Amniotic epithelial cell (primary cell): ENCODE measurements at regions not wholly inside any gene's neighbourhood (a gene's known extent, or its start where the extent isn't known, plus 50 kb on each side); places are given as distances from the start of the nearest gene placed in this dataset.
"Not testable (repeated sequence)": the region's sequence is repeated elsewhere in the genome, so short reads cannot be mapped to it uniquely, and the experiment has no call there.

Experiments
- DNase-seq: peaks from one replicate; pipeline ENCODE4 v3.0.0-alpha.2; 2010; ENCODE audit warnings: low read depth

GRCh38 chr2:241957276-241957675 is 87.7 kb downstream of the RTP5 start:
- no peak for DNase-seq

- DNase-seq = peak; percentile 27
Observed at GRCh38 chr2:241958818-241959545, 89.5 kb downstream of the RTP5 start.

GRCh38 chr2:241959751-241960269 is 90.3 kb downstream of the RTP5 start:
- no peak for DNase-seq

GRCh38 chr2:241961454-241961853 is 91.9 kb downstream of the RTP5 start:
- DNase-seq = no peak

GRCh38 chr2:241964133-241964532 is 94.6 kb downstream of the RTP5 start:
- DNase-seq = peak; percentile 66

GRCh38 chr2:241965931-241966412 is 96.4 kb downstream of the RTP5 start:
- DNase-seq = peak; percentile 99

- DNase-seq = no peak
Observed at GRCh38 chr2:241966647-241967466, 97.3 kb downstream of the RTP5 start.

GRCh38 chr2:241967467-241968144 is 98.1 kb downstream of the RTP5 start:
- no peak for DNase-seq

GRCh38 chr2:241968417-241968816 is 98.9 kb downstream of the RTP5 start:
- no peak for DNase-seq

- not testable (repeated sequence) for DNase-seq
Observed at GRCh38 chr2:241969182-241969581, 99.7 kb downstream of the RTP5 start.

- DNase-seq = no peak
Observed at GRCh38 chr2:241970716-241971115, 101.2 kb downstream of the RTP5 start.

- DNase-seq = no peak
Observed at GRCh38 chr2:241974096-241974495, 104.6 kb downstream of the RTP5 start.

- no peak for DNase-seq
Observed at GRCh38 chr2:241974851-241975592, 105.5 kb downstream of the RTP5 start.

GRCh38 chr2:241975593-241976284 is 106.2 kb downstream of the RTP5 start:
- DNase-seq = peak; percentile 60

GRCh38 chr2:241976296-241976695 is 106.8 kb downstream of the RTP5 start:
- DNase-seq = no peak

GRCh38 chr2:241977557-241978300 is 108.2 kb downstream of the RTP5 start:
- no peak for DNase-seq

- DNase-seq = no peak
Observed at GRCh38 chr2:241978670-241979069, 109.1 kb downstream of the RTP5 start.

GRCh38 chr2:241980193-241980592 is 110.7 kb downstream of the RTP5 start:
- no peak for DNase-seq

- no peak for DNase-seq
Observed at GRCh38 chr2:241981076-241981700, 111.7 kb downstream of the RTP5 start.
